Neural cell (in vitro differentiated cells): ENCODE measurements at regions not wholly inside any gene's neighbourhood (a gene's known extent, or its start where the extent isn't known, plus 50 kb on each side); places are given as distances from the start of the nearest gene placed in this dataset.

Experiments used
- CTCF ChIP-seq: fragments of 450-650 bp; IDR thresholded peaks from 2 replicates; pipeline ENCODE4 v1.5.1; 2014; ENCODE audit warnings: antibody characterized with exemption, mild to moderate bottlenecking, moderate library complexity; ENCODE audit not compliant: poor library complexity, severe bottlenecking
- EP300 ChIP-seq: fragments of 450-650 bp; conservative IDR thresholded peaks from 2 replicates; pipeline ENCODE4 v1.6.1; 2014; ENCODE audit warnings: antibody characterized with exemption, mild to moderate bottlenecking, moderate library complexity; ENCODE audit not compliant: poor library complexity, severe bottlenecking
- EZH2 ChIP-seq: fragments of 200-600, 300-800 bp; shearing (Covaris generic), sonication (generic); IDR thresholded peaks from 2 replicates; pipeline ENCODE4 v1.6.1; 2014; ENCODE audit warnings: antibody characterized with exemption, low read length, borderline replicate concordance, mild to moderate bottlenecking; ENCODE audit not compliant: insufficient read depth, poor library complexity, severe bottlenecking
- POLR2AphosphoS5 ChIP-seq: IDR thresholded peaks from 2 replicates; pipeline ENCODE4 v1.6.1; 2012
- REST ChIP-seq: IDR thresholded peaks from 2 replicates; pipeline ENCODE4 v1.6.1; 2012; ENCODE audit warnings: borderline replicate concordance
- TAF1 ChIP-seq: IDR thresholded peaks from 2 replicates; pipeline ENCODE4 v1.6.1; 2012; ENCODE audit warnings: low read depth

GRCh38 chr15:98375513-98376340 lies 272.6 kb upstream of the IGF1R start:
- no peak for TF ChIP-seq TAF1
- no peak for TF ChIP-seq CTCF
- no peak for TF ChIP-seq POLR2AphosphoS5
- TF ChIP-seq EZH2, result no peak
- TF ChIP-seq EP300, result no peak
- TF ChIP-seq REST, result no peak
